HG03432 (cell line): ENCODE measurements at regions not wholly inside any gene's neighbourhood (a gene's known extent, or its start where the extent isn't known, plus 50 kb on each side); places are given as distances from the start of the nearest gene placed in this dataset.
A peak's percentile ranks its signal among the peaks of the same experiment; 100 is the strongest.
"Not testable (repeated sequence)": the region's sequence is repeated elsewhere in the genome, so short reads cannot be mapped to it uniquely, and the experiment has no call there.

Experiments
- ATAC-seq: cut with Tn5 transposase; IDR thresholded peaks from one replicate; pipeline ENCODE4 v1.9.1; 2021; ENCODE audit warnings: mild to moderate bottlenecking, moderate library complexity; ENCODE audit not compliant: unreplicated experiment

GRCh38 chr2:16933355-16933754, 267.7 kb upstream of the CYRIA start:
- no peak for ATAC-seq

DNA sequence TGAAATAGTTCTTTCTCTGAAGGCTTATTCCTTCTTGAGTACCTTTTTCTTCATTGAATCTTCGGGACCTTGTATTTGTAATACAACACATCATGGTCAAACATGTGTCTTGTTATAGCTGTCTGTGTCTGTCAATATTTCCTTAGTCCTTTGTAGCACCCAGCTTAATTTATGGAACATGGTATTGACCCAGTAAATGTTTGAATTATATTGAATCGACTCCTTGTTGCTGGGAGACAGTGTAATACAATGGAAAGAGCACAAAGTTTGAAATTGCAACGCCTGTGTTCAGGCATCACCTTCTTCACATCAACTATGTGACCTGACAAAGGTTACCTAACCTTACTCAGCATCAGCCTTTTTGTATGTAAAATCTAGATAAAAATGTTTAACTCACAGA, 267.2 kb upstream of the CYRIA start:
- no peak for ATAC-seq

DNA sequence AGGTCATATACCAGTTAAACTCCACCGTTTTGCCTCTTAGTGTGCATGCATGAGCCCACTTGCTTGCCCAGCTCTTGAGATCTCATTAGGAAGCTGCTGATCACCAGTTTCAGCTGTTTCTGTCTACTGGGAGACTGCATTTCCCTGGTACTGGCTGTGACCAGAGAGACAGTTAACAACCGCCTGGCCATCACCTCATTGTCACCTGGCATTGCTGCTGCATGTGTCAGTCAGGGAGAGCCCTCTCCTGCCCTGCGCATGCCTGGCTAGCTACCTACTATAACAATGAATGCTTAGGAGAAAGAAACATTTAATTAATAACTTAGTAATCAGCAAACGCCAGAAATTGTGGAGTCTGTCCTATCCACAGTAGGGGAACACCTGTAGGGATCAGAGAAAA, 265.8 kb upstream of the CYRIA start:
- ATAC-seq, result no peak

- ATAC-seq, result no peak
These were observed 261.8 kb upstream of the CYRIA start for GRCh38 chr2:16927398-16927797.

DNA sequence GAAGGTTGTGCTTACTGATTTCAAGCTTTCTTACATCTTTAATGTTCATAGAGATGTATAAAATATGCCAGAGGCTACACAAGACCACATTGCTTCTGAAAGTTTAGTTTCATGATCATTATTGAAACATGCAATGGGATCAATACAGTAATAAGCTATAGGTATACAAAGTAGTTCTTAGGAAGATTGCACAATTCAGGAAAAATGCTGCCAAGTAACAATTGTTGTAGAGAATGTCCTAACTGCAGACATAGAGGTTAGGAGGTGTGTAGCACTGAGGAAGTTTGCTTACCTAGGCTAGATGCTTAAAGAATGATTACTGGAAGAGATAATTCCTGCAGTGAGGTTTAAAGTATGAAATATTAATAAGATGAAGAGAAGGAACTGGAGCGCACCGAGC, 259.5 kb upstream of the CYRIA start:
- ATAC-seq, result no peak

DNA sequence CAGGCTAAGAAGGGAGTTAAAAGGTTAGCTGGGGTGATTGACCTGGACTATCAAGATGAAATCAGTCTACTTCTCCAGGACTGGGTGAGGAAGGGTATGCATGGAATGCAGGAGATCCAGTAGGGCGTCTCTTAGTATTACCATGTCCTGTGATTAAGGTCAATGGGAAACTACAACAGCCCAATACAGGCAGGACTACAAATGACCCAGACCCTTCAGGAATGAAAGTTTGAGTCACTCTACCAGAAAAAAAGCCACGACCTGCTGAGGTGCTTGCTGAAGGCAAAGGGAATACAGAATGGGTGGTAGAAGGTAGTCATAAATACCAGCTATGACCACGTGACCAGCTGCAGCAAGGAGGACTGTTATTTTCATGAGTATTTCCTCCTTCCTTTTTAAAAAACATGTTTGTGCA, 249.7 kb upstream of the CYRIA start:
- not testable (repeated sequence) for ATAC-seq

GRCh38 chr2:16911746-16912145, 246.1 kb upstream of the CYRIA start:
- no peak for ATAC-seq

GRCh38 chr2:16908656-16909055, 243.0 kb upstream of the CYRIA start:
- ATAC-seq, result no peak

DNA sequence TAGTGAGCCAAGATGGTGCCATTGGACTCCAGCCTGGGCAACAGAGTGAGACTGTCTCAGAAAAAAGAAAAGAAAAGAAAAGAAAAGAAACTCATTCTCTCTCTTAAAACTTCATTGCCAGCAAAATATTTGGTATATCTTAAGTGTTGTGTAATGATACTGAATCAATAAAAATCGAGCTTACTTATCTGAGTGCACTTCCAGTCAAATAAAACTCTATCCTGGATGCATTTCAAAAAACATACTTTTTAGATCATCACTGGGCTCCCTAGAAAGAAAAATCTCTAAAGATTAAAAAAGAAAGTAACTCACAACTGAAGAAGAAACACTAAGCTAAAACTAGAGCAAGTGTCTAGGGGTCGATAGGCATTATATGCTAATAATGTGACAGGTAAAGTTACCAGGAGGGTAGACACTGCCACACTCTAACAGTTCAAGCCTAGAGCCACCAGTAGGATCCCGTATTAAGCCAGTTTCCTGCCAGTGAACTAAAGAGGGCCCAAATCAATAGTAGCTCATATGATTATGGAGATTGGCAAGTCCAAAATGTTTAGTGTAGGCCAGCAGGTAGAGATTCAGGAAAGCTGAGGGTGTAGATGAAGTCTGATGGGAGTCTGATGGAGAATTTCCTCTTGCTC, 242.1 kb upstream of the CYRIA start:
- ATAC-seq, result no peak

DNA sequence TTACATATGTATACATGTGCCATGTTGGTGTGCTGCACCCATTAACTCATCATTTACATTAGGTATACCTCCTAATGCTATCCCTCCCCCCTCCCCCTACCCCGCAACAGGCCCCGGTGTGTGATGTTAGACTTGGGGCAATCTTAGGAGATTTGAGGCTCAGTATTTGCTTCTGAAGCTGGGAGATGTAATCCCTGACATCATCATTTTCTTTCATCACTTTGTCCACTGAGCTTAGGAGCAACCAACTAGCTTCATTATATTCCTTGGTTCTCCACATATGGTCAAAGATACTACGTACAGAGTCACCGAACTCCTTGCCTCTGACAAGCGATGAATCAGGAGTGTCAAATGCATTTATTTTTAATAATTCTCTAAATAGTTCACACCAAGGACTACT, 239.7 kb upstream of the CYRIA start:
- ATAC-seq, result not testable (repeated sequence)

GRCh38 chr2:16900405-16901025, 234.9 kb upstream of the CYRIA start:
- ATAC-seq, result peak; percentile 85

DNA sequence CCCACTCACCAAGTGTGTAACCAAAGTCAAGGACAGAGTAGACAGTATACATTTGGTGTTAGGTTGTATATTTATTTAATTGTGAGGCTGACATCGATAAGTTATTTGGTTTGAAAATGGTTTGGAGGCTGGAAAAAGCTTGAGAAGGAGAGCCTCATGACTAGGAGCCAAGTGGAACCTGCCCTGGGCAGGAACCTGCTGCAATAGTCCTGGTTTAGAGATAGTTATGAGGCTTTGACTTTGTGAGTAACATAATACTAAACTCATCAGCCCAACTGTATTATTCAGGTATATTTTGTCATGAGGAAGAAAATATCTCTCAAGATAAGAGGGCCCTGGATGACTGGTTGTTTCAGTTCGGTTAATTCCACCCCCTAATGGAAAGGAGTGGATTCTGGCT, 234.3 kb upstream of the CYRIA start:
- peak; percentile 7 for ATAC-seq

GRCh38 chr2:16890081-16890480, 224.4 kb upstream of the CYRIA start:
- no peak for ATAC-seq

- no peak for ATAC-seq
These were observed 219.4 kb upstream of the CYRIA start for GRCh38 chr2:16885027-16885426.

DNA sequence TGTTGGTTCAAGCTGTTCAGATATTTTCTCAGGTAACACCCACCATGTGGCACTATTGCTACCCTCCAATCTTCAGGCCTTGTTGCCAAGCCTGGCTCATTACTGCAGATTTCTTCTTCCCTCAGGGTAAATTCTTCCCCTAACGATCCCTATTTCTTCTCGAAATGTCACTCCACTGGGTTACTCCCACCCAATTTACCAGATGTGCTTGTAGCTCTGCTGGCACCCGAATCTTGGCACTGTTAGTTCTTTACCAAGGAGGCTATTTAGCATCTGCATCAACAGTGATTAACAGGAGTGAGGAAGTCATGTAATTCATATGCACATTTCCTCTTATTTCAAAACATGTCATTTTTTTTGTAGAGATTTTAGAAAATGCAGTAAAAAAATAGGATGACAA, 217.1 kb upstream of the CYRIA start:
- no peak for ATAC-seq

GRCh38 chr2:16881122-16881521, 215.5 kb upstream of the CYRIA start:
- no peak for ATAC-seq

GRCh38 chr2:16871411-16871810, 205.8 kb upstream of the CYRIA start:
- no peak for ATAC-seq

DNA sequence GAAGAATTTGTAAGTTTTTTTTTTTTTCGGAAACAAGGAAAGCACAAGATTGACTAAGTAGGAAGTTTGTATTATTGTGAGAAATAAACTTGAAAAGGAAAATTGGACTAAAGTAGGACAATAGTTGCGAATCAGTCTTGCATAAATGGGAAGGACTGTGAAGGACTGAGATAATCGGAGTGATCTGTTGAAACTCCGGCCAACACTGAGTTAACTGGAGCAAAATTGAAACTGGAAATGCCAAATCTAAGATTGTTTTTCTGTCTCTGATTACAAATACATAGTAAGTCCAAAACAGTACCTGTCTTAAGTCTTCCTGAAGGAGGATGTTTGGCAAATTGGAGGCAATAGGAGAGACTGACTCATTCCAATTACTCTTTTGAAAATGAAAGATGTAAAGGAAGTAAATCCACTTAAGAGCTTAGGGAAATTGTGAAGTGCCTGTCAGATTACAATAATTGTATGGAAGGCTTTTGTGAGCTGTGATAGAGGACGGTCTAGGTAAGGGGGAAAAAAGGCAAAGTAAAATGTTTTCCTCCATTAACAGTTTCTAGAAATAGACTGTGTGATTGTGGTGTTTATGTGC, 204.9 kb upstream of the CYRIA start:
- no peak for ATAC-seq

DNA sequence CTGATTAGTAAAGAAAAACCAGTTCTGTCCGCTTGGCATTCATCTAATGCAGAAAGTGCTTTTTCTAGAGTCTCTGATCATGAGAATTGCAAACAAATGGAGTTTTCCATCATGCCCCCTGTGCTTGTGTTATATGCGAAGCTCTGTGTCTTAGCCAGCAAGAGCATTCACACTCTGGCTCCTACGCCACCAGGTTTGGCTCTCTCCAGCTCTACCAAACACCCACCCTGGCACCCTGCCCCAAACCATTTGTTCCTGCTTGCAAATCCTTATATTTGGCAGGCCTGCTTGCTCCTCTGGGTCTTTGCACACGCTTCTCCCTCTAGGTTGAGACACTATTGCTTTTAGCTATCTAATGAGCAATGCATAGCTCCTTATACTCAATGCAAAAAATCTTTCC, 204.1 kb upstream of the CYRIA start:
- no peak for ATAC-seq

GRCh38 chr2:16862471-16862870, 196.8 kb upstream of the CYRIA start:
- no peak for ATAC-seq

DNA sequence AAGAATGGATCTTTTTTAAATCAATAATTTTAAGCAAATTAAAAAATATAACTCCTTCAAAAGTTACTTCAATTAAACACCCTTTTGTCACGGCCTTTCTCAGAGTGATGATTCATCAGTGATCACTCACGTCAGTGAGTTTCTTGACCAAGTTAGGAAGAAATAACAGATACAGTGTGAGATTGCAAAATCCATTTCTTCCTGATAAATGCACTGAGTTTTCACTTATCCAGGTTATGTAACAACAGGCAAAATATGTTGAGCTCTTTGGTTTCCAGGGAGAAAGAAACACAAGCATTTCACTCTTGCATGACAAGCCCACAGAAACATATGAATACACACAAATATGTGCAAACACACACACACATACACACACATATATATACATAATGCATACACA, 195.9 kb upstream of the CYRIA start:
- ATAC-seq, result no peak

GRCh38 chr2:16861111-16861510, 195.5 kb upstream of the CYRIA start:
- ATAC-seq, result no peak

GRCh38 chr2:16860627-16861026, 195.0 kb upstream of the CYRIA start:
- no peak for ATAC-seq
